SK-N-SH (cell line): ENCODE measurements at regions not wholly inside any gene's neighbourhood (a gene's known extent, or its start where the extent isn't known, plus 50 kb on each side); places are given as distances from the start of the nearest gene placed in this dataset.

Source experiments
- EP300 ChIP-seq, 2 experiments: IDR thresholded peaks; 2 replicates each; pipeline versions ENCODE4 v1.4.0 to v1.6.1; 2012; ENCODE audit warnings: borderline replicate concordance in 1 of 2, low read depth in 1 of 2, low read length in 1 of 2
- EZH2phosphoT487 ChIP-seq: fragments of 200-600 bp; sonication (generic); IDR thresholded peaks from 2 replicates; pipeline ENCODE4 v1.6.1; 2017; ENCODE audit warnings: low read depth, mixed run types, mild to moderate bottlenecking, antibody characterized with exemption, moderate library complexity, borderline replicate concordance
- YY1 ChIP-seq: IDR thresholded peaks from 2 replicates; pipeline ENCODE4 v1.4.0; 2012; ENCODE audit warnings: low read depth, mild to moderate bottlenecking
- TF ChIP-seq, protein P1 (sequence below): fragments of 200-600 bp; sonication (generic); IDR thresholded peaks from 2 replicates; pipeline ENCODE4 v1.6.1; 2017; ENCODE audit warnings: antibody characterized with exemption, mild to moderate bottlenecking, moderate library complexity

DNA sequence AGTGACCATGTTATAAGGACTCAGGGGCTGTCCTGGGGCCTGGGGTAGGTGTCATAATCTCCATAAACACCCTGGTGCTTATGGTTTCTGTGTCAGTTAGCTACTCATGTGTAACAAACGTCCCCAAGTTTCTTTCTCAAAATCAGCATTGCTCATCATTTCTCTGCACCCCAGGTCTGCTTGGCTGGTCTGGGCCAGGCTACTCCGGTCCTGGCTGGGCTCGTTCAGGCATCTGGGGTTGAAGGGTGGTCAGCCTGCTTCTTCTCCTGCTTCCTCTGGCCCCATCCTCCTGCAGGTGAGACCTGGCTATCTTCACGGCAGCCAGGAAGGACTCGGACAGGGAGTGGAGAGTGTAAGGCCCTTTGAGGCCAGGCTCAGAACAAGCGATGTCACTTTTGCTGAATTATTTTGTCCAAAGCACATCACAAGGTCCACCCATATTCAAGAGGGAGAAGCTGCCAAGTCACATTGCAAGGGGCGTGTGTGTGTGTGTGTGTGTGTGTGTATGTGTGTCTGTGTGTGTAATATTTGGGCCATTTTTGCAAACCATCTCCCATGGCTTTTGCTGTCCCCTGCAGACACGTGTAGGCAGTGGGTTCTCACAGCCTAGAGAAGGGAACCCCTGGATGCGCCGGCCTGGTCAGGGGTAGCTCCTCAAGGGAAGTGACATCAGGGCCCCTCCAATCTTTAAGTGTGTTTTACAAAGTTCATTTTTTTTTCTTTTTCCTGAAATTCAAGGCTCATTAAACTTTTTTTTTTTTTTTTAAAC lies 535.8 kb downstream of the TBC1D22A start:
- TF ChIP-seq YY1 (no peak), EP300 (IDR thresholded peaks at IDR 0.05; ENCODE audit: borderline replicate concordance in 1 of 2, low read depth in 1 of 2, low read length in 1 of 2) (no peak), EZH2phosphoT487 (no peak)
- TF ChIP-seq, protein P1, sequence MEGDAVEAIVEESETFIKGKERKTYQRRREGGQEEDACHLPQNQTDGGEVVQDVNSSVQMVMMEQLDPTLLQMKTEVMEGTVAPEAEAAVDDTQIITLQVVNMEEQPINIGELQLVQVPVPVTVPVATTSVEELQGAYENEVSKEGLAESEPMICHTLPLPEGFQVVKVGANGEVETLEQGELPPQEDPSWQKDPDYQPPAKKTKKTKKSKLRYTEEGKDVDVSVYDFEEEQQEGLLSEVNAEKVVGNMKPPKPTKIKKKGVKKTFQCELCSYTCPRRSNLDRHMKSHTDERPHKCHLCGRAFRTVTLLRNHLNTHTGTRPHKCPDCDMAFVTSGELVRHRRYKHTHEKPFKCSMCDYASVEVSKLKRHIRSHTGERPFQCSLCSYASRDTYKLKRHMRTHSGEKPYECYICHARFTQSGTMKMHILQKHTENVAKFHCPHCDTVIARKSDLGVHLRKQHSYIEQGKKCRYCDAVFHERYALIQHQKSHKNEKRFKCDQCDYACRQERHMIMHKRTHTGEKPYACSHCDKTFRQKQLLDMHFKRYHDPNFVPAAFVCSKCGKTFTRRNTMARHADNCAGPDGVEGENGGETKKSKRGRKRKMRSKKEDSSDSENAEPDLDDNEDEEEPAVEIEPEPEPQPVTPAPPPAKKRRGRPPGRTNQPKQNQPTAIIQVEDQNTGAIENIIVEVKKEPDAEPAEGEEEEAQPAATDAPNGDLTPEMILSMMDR, result no peak
